Nephron progenitor cell (in vitro differentiated cells): ENCODE measurements at regions not wholly inside any gene's neighbourhood (a gene's known extent, or its start where the extent isn't known, plus 50 kb on each side); places are given as distances from the start of the nearest gene placed in this dataset.

Experiments used
- DNase-seq: peaks from one replicate; pipeline ENCODE4 v3.0.0; 2021
- H3K27ac Mint-ChIP-seq: 2 replicates; pipeline ENCODE4 v1.8.0; 2021; ENCODE audit warnings: mild to moderate bottlenecking, moderate library complexity, mixed read lengths
- H3K27me3 Mint-ChIP-seq: 2 replicates; pipeline ENCODE4 v1.8.0; 2021; ENCODE audit warnings: mild to moderate bottlenecking, low read depth, mixed read lengths; ENCODE audit not compliant: poor library complexity
- H3K36me3 Mint-ChIP-seq: 2 replicates; pipeline ENCODE4 v1.8.0; 2021; ENCODE audit warnings: low read depth, mixed read lengths
- H3K4me1 Mint-ChIP-seq: 2 replicates; pipeline ENCODE4 v1.8.0; 2021; ENCODE audit warnings: mixed read lengths
- H3K4me3 Mint-ChIP-seq: 2 replicates; pipeline ENCODE4 v1.8.0; 2021; ENCODE audit warnings: mild to moderate bottlenecking, moderate library complexity, mixed read lengths
- H3K9me3 Mint-ChIP-seq: 2 replicates; pipeline ENCODE4 v1.8.0; 2021; ENCODE audit warnings: mild to moderate bottlenecking, moderate library complexity, mixed read lengths
- CTCF ChIP-seq: fragments of 200-600 bp; sonication (generic); IDR thresholded peaks from 2 replicates; pipeline ENCODE4 v1.5.0; 2021; ENCODE audit warnings: antibody characterized with exemption

- Mint-ChIP-seq H3K9me3 (no peaks in the 10 kb centered on the region), H3K27me3 (peaks cover 10% of the 10 kb centered on the region), H3K27ac (no peak overlapping the region)
Measured at GRCh38 chr11:10401256-10401655, 53.8 kb upstream of the AMPD3 start.

GRCh38 chr11:10401696-10402392, 53.2 kb upstream of the AMPD3 start:
- H3K27ac Mint-ChIP-seq: no peak overlapping the region

More at GRCh38 chr11:10401256-10401655, 53.8 kb upstream of the AMPD3 start:
- H3K4me3 Mint-ChIP-seq: no peak overlapping the region
- no peaks in the 10 kb centered on the region for H3K36me3 Mint-ChIP-seq
- DNase-seq: no peak
- no peak for TF ChIP-seq CTCF
- peaks cover 4% of the 10 kb centered on the region for H3K4me1 Mint-ChIP-seq

More at GRCh38 chr11:10401696-10402392, 53.2 kb upstream of the AMPD3 start:
- TF ChIP-seq CTCF: no peak
- H3K36me3 Mint-ChIP-seq: no peaks in the 10 kb centered on the region
- peaks cover 10% of the 10 kb centered on the region for H3K27me3 Mint-ChIP-seq
- H3K4me3 Mint-ChIP-seq: no peak overlapping the region
- H3K9me3 Mint-ChIP-seq: no peaks in the 10 kb centered on the region
- H3K4me1 Mint-ChIP-seq: peaks cover 6% of the 10 kb centered on the region
- no peak for DNase-seq
